Adrenal gland (tissue), 9 donors: ENCODE measurements at regions not wholly inside any gene's neighbourhood (a gene's known extent, or its start where the extent isn't known, plus 50 kb on each side); places are given as distances from the start of the nearest gene placed in this dataset.

ENCODE experiments used
- DNase-seq, 7 donors: peaks; one replicate each; pipeline ENCODE4 v3.0.0-alpha.2; 2019 to 2020
- H3K27ac ChIP-seq, 5 donors: fragments of 200-600 bp; sonication (generic) in 4 of 5; 1 replicate in 3 of 5; 2 replicates in 2 of 5; pipeline versions ENCODE4 v1.5.1 to v1.8.0; 2016 to 2020; ENCODE audit warnings: mild to moderate bottlenecking in 1 of 5
- H3K27me3 ChIP-seq: fragments of 200-600 bp; 2 replicates; pipeline ENCODE4 v1.8.0; 2021
- H3K36me3 ChIP-seq, 2 donors: fragments of 200-600 bp; replicated peaks in 1 of 2; 1 replicate in 1 of 2; 2 replicates in 1 of 2; pipeline versions ENCODE4 v1.5.1 to v1.8.0; 2018 to 2022
- H3K4me1 ChIP-seq, 2 donors: fragments of 200-600 bp; replicated peaks in 1 of 2; 1 replicate in 1 of 2; 2 replicates in 1 of 2; pipeline versions ENCODE4 v1.5.1 to v1.8.0; 2018 to 2021
- H3K4me3 ChIP-seq, 4 donors: fragments of 200-600 bp; sonication (generic) in 3 of 4; one replicate each; pipeline ENCODE4 v1.5.1; 2016 to 2018
- H3K9me3 ChIP-seq, 3 donors: fragments of 200-600 bp; sonication (generic) in 1 of 3; replicated peaks in 1 of 3; 1 replicate in 2 of 3; 2 replicates in 1 of 3; pipeline versions ENCODE4 v1.5.1 to v1.8.0; 2016 to 2021
- CTCF ChIP-seq, 6 experiments: fragments of 450-650 bp in 4 of 6; fragments of 200-600 bp in 2 of 6; sonication (generic) in 1 of 6; IDR thresholded peaks; 1 replicate in 5 of 6; 2 replicates in 1 of 6; pipeline versions ENCODE4 v1.5.1 to v1.8.0; 2016 to 2021; ENCODE audit warnings: antibody characterized with exemption in 6 of 6, mild to moderate bottlenecking in 2 of 6, moderate library complexity in 1 of 6
- POLR2A ChIP-seq, 2 donors: fragments of 450-650 bp; IDR thresholded peaks; one replicate each; pipeline ENCODE4 v1.6.1; 2017; ENCODE audit warnings: antibody characterized with exemption in 2 of 2, mild to moderate bottlenecking in 2 of 2, moderate library complexity in 1 of 2
- WGBS, 4 donors: extraction: QIAGEN DNeasy Blood & Tissue Kit in 2 of 4; methylation state at CpG; one replicate each; pipeline versions ENCODE4 v1.1.5 to v1.1.7; 2013 to 2017; 5-methylcytosine and 5-hydroxymethylcytosine counted together
- intact Hi-C, 2 donors: fragments of 100-400 bp; cut with DNase I; formaldehyde crosslinking; loops; one replicate each; pipeline versions ENCODE4 v1.14.1 to v1.15.0; 2022 to 2023
- donor health status: healthy with polysubstance abuse.
- donor health status: Bipolar disorder and iron deficiency.
- donor health status: DM: yes; HTN: yes; CAD: no.
- donor health status: DM: no; HTN: no; CAD: no.
- donor health status: DM: no; HTN: no; CAD: no.

- Histone ChIP-seq H3K36me3 (no peaks in the 10 kb centered on the region), H3K27ac (no peak overlapping the region), H3K9me3 (no peaks in the 10 kb centered on the region), H3K4me3 (no peak overlapping the region), H3K27me3 (no peaks in the 10 kb centered on the region), H3K4me1 (no peaks in the 10 kb centered on the region)
- 47 to 74% (median 65%) methylated on average over 1 of the region's 1 CpG for WGBS, 4 donors
- no peak for DNase-seq
- intact Hi-C loops = no loop called here
- TF ChIP-seq CTCF (IDR thresholded peaks at IDR 0.05) = no peak
- TF ChIP-seq POLR2A (IDR thresholded peaks at IDR 0.05) = no peak
Observed at GRCh38 chr16:61320791-61321190, 715.4 kb downstream of the CDH8 start.

- WGBS, 4 donors = 82 to 92% (median 88%) methylated on average over 2 of the region's 2 CpGs
- intact Hi-C loops = no loop called here
Observed at GRCh38 chr16:61313931-61314330, 722.3 kb downstream of the CDH8 start.

DNA sequence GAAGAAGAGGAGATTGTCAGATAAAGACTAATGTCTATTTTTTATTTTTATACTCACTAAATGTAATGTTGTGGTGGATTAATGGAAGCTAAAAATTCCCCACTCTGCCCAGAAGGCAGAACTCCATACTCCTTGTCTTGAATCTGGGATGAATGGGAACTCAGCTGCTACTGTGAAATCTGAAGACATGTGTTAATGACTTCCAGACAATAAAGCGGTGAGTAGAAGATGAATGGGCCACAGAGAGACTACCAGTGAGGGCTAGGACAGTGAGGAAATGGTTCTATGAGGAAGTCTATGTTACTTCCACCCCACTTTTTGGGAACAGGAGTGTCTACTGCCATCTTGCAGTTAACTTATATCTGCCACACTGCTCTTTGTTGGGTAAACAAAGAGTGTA, 726.9 kb downstream of the CDH8 start:
- Histone ChIP-seq H3K27me3 (no peaks in the 10 kb centered on the region), H3K4me1 (no peaks in the 10 kb centered on the region), H3K36me3 (no peaks in the 10 kb centered on the region), H3K9me3 (no peaks in the 10 kb centered on the region), H3K27ac (no peak overlapping the region), H3K4me3 (no peak overlapping the region)
- intact Hi-C loops = no loop called here
- TF ChIP-seq POLR2A (IDR thresholded peaks at IDR 0.05) (no peak), CTCF (IDR thresholded peaks at IDR 0.05) (no peak)
- no peak for DNase-seq
- 67 to 84% (median 78%) methylated on average over 1 of the region's 1 CpG for WGBS, 4 donors

More at GRCh38 chr16:61313931-61314330, 722.3 kb downstream of the CDH8 start:
- no peak for DNase-seq
- no peaks in the 10 kb centered on the region for H3K9me3 ChIP-seq
- TF ChIP-seq POLR2A (IDR thresholded peaks at IDR 0.05) = no peak
- no peak for TF ChIP-seq CTCF (IDR thresholded peaks at IDR 0.05)
- no peaks in the 10 kb centered on the region for H3K27me3 ChIP-seq
- H3K4me1 ChIP-seq = no peaks in the 10 kb centered on the region
- H3K27ac ChIP-seq = no peak overlapping the region
- no peak overlapping the region for H3K4me3 ChIP-seq
- H3K36me3 ChIP-seq = no peaks in the 10 kb centered on the region

DNA sequence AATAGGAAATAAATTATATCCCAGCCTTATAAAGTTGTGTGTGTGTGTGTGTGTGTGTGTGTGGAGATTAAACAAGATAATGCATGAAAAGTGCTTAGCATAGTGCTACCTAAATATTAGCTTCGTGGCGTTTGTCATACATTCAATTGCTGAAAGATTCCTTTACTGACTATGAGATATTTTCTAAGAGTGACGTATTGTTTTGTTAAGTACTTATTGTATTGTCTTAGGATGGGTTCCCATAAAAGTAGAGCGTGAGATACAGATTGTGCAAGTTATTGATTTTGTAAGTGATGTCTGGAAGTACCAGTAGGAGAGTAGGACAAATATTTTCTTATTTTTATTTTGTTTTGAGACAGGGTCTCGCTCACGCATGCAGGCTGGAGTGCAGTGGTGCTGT, 730.0 kb downstream of the CDH8 start:
- Histone ChIP-seq H3K27ac (no peak overlapping the region), H3K36me3 (no peaks in the 10 kb centered on the region), H3K9me3 (no peaks in the 10 kb centered on the region), H3K4me3 (no peak overlapping the region), H3K4me1 (no peaks in the 10 kb centered on the region), H3K27me3 (no peaks in the 10 kb centered on the region)
- WGBS, 4 donors = 74 to 79% (median 76%) methylated on average over 6 of the region's 6 CpGs
- no peak for DNase-seq
- intact Hi-C loops = no loop called here
- TF ChIP-seq CTCF (IDR thresholded peaks at IDR 0.05) (no peak), POLR2A (IDR thresholded peaks at IDR 0.05) (no peak)
